ENCODE measurements at regions not wholly inside any gene's neighbourhood (a gene's known extent, or its start where the extent isn't known, plus 50 kb on each side); places are given as distances from the start of the nearest gene placed in this dataset.

DNA sequence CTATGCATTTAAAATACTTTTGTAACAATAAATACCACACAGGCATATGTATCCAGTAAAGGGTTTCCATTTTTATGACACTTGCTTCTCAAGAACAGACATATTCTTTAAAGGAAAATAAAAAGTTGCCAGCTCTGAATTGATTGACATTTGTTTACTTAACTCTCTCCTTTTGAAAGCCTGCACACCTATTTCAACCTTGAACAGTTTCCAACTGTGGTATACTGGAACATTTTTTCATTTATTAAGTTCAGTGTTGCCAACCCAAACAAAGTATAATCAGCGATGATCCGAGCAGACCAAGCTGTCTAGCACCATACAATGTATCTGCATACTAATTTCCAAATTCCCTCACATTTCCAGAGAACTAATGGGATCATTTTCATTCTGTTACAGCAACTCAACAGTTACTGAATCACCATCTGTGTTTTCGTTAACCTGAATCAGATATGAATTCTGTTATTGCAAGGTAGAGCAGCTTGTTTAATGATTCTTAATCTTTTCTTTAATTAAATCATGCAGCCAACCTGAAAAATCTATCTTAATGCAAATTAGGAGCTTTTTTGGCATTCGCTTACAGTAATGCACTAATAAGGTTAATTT, 725.5 kb upstream of the ZEB2 start:
- TF ChIP-seq, protein P1, sequence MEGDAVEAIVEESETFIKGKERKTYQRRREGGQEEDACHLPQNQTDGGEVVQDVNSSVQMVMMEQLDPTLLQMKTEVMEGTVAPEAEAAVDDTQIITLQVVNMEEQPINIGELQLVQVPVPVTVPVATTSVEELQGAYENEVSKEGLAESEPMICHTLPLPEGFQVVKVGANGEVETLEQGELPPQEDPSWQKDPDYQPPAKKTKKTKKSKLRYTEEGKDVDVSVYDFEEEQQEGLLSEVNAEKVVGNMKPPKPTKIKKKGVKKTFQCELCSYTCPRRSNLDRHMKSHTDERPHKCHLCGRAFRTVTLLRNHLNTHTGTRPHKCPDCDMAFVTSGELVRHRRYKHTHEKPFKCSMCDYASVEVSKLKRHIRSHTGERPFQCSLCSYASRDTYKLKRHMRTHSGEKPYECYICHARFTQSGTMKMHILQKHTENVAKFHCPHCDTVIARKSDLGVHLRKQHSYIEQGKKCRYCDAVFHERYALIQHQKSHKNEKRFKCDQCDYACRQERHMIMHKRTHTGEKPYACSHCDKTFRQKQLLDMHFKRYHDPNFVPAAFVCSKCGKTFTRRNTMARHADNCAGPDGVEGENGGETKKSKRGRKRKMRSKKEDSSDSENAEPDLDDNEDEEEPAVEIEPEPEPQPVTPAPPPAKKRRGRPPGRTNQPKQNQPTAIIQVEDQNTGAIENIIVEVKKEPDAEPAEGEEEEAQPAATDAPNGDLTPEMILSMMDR (conservative IDR thresholded peaks at IDR 0.05 in 1 of 2, IDR thresholded peaks at IDR 0.05 in 1 of 2; ENCODE audit: low read depth in 1 of 2, low read length in 2 of 2), result no peak
- no peak for TF ChIP-seq EZH2 (IDR thresholded peaks at IDR 0.05; ENCODE audit: low read length, missing control alignments)

Data from fibroblast of lung (primary cell).